A549 (cell line): ENCODE measurements at regions not wholly inside any gene's neighbourhood (a gene's known extent, or its start where the extent isn't known, plus 50 kb on each side); places are given as distances from the start of the nearest gene placed in this dataset.

Source experiments
- CTCF ChIP-seq: fragments of >200 bp; sonication (Bioruptor Twin); formaldehyde crosslinking; IDR thresholded peaks from 3 replicates; pipeline ENCODE4 v1.5.1; 2016
- PHF8 ChIP-seq: fragments of 200-600 bp; sonication (generic); IDR thresholded peaks from 2 replicates; pipeline ENCODE4 v1.6.1; 2016; ENCODE audit warnings: low read depth, mild to moderate bottlenecking, antibody characterized with exemption, moderate library complexity, borderline replicate concordance
- POLR2A ChIP-seq: IDR thresholded peaks from 2 replicates; pipeline ENCODE4 v1.6.1; 2012; ENCODE audit warnings: mild to moderate bottlenecking, low read length
- REST ChIP-seq: fragments of 200-600 bp; sonication (generic); IDR thresholded peaks from 2 replicates; pipeline ENCODE4 v1.6.1; 2016; ENCODE audit warnings: antibody characterized with exemption, mild to moderate bottlenecking, moderate library complexity

GRCh38 chr16:79402920-79403319, 197.6 kb downstream of the MAF start:
- TF ChIP-seq POLR2A (no peak), PHF8 (no peak), REST (no peak), CTCF (no peak)
